ENCODE measurements at regions not wholly inside any gene's neighbourhood (a gene's known extent, or its start where the extent isn't known, plus 50 kb on each side); places are given as distances from the start of the nearest gene placed in this dataset.

DNA sequence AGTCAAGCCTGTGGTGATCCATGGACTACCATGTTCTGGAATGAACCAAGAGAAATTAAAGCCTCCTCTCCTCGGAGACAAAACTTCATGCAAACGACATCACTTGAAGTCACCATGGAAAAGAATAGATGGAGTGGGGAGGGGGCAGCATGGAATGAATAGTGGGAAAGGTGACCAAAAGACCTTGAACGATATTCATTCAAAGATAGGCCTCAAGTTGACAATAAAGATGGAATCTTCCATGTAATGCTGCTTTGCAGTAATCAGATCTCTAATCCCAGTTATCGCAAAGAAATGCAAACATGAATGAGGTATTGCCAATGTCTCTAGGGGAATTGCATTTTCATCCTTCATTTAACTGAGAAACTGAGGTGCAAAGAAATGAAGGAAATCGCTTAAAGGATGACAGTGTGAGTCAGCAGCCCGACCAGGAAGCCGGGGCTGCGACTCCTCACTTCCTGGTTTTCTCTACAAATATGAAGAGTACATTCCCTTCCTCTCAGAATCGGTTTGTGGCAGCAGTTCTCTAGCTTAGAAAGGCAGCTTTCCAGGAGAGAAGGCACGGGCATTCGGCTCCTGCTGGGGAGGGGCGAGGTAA, 65.6 kb upstream of the RREB1 start (continued):
- TF ChIP-seq TSHZ1 (CRISPR knock-in tag; IDR thresholded peaks at IDR 0.05), result 0 out of 2 replicates have a peak, but pooled peaks have one; percentile 49
- no peak for TF ChIP-seq ZNF740 (CRISPR knock-in tag; IDR thresholded peaks at IDR 0.05)
- TF ChIP-seq ZNF740 (tag; IDR thresholded peaks at IDR 0.05), result peak in 1 of 2 experiments; percentile 76; a peak in 1 of 4 replicates
- TF ChIP-seq PHTF2 (CRISPR knock-in tag; IDR thresholded peaks at IDR 0.05), result 0 out of 2 replicates have a peak, but pooled peaks have one; percentile 61
- TF ChIP-seq ZNF551 (CRISPR knock-in tag; IDR thresholded peaks at IDR 0.05), result no peak
- no peak for TF ChIP-seq NFIX (CRISPR knock-in tag; IDR thresholded peaks at IDR 0.05; ENCODE audit: low read depth)
- TF ChIP-seq SPI1 (IDR thresholded peaks at IDR 0.05; ENCODE audit: borderline replicate concordance, low read depth, low read length), result peak; percentile 90
- no peak for TF ChIP-seq KDM1A (IDR thresholded peaks at IDR 0.05)
- no peak for TF ChIP-seq CREM (IDR thresholded peaks at IDR 0.05; ENCODE audit: low read depth)
- TF ChIP-seq EGR1 (conservative IDR thresholded peaks at IDR 0.05), result no peak
- TF ChIP-seq ZNF311 (CRISPR knock-in tag; IDR thresholded peaks at IDR 0.05), result peak; percentile 95
- TF ChIP-seq, protein P1, sequence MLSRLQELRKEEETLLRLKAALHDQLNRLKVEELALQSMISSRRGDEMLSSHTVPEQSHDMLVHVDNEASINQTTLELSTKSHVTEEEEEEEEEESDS (CRISPR knock-in tag; IDR thresholded peaks at IDR 0.05), result no peak
- no peak for TF ChIP-seq ZSCAN32 (CRISPR knock-in tag; IDR thresholded peaks at IDR 0.05)
- TF ChIP-seq SIN3A (IDR thresholded peaks at IDR 0.05; ENCODE audit: borderline replicate concordance in 2 of 2, control insufficient read depth in 1 of 2, low read depth in 2 of 2, low read length in 2 of 2), result no peak
- TF ChIP-seq ID3 (CRISPR knock-in tag; IDR thresholded peaks at IDR 0.05), result no peak
- peak; percentile 89 for TF ChIP-seq ID3 (tag; IDR thresholded peaks at IDR 0.05)
- TF ChIP-seq, protein P2, sequence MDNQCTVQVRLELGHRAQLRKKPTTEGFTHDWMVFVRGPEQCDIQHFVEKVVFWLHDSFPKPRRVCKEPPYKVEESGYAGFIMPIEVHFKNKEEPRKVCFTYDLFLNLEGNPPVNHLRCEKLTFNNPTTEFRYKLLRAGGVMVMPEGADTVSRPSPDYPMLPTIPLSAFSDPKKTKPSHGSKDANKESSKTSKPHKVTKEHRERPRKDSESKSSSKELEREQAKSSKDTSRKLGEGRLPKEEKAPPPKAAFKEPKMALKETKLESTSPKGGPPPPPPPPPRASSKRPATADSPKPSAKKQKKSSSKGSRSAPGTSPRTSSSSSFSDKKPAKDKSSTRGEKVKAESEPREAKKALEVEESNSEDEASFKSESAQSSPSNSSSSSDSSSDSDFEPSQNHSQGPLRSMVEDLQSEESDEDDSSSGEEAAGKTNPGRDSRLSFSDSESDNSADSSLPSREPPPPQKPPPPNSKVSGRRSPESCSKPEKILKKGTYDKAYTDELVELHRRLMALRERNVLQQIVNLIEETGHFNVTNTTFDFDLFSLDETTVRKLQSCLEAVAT (IDR thresholded peaks at IDR 0.05), result no peak
- TF ChIP-seq CBX1 (IDR thresholded peaks at IDR 0.05; ENCODE audit: low read depth), result no peak
- peak; percentile 5; the same call in 1 of the 2 replicates for TF ChIP-seq ZNF445 (CRISPR knock-in tag; IDR thresholded peaks at IDR 0.05; ENCODE audit: low read depth)
- TF ChIP-seq ZNF184 (CRISPR knock-in tag; IDR thresholded peaks at IDR 0.05), result no peak
- no peak for TF ChIP-seq ZNF263 (CRISPR knock-in tag; IDR thresholded peaks at IDR 0.05; ENCODE audit: borderline replicate concordance)
- no peak for TF ChIP-seq SAP30 (IDR thresholded peaks at IDR 0.05; ENCODE audit: borderline replicate concordance, insufficient read depth, low read depth, low read length, poor library complexity, severe bottlenecking)
- TF ChIP-seq HMGN3 (IDR thresholded peaks at IDR 0.05; ENCODE audit: borderline replicate concordance, extremely low read depth, insufficient read length, low read depth, low read length), result no peak

Measured in K562 (cell line).